ENCODE measurements at regions not wholly inside any gene's neighbourhood (a gene's known extent, or its start where the extent isn't known, plus 50 kb on each side); places are given as distances from the start of the nearest gene placed in this dataset.
A peak's percentile ranks its signal among the peaks of the same experiment; 100 is the strongest.

DNA sequence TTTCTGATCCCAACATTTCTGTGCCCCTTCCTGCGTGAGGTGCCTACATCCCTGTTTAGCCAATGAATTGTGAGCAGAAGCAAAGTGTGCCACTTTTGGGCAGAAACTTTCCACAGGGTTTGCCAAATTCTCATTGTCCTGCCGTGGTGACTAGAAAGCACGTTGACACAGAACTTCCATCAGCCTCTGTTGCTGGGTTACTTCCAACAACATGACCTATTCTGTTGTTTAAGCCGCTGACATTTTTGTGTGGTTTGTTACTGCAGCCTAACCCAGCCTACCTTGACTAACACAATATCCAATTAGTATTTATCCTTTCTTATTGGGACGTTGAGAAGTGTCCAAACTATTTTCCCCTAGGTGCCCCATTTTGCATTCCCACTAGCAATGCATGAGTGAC lies 136.8 kb downstream of the URB2 start:
- POLR2A ChIA-PET = no interaction called here
- Histone ChIP-seq H3K9me3 (ENCODE audit: control insufficient read depth, insufficient read depth, low read depth, low read length) (no peaks in the 10 kb centered on the region), H3K36me3 (ENCODE audit: control insufficient read depth in 2 of 2, insufficient read depth in 1 of 2, low read length in 2 of 2) (no peaks in the 10 kb centered on the region), H3K4me1 (ENCODE audit: control insufficient read depth, insufficient read depth, low read length) (no peaks in the 10 kb centered on the region), H3K27ac (ENCODE audit: extremely low read depth, low read depth, low read length) (no peak overlapping the region), H3K4me3 (ENCODE audit: low read depth, low read length) (no peak overlapping the region)
- TF ChIP-seq ZNF121 (tag by site-specific recombination; IDR thresholded peaks at IDR 0.05) (no peak), ZNF148 (tag by site-specific recombination; IDR thresholded peaks at IDR 0.05; ENCODE audit: borderline replicate concordance) (no peak), ZNF423 (tag by site-specific recombination; IDR thresholded peaks at IDR 0.05) (no peak), ZNF530 (tag by site-specific recombination; IDR thresholded peaks at IDR 0.05; ENCODE audit: low read depth) (no peak)
- CTCF ChIA-PET = no interaction called here

GRCh38 chr1:229768232-229768631 lies 142.2 kb downstream of the URB2 start:
- no peaks in the 10 kb centered on the region for H3K36me3 ChIP-seq (ENCODE audit: control insufficient read depth in 2 of 2, insufficient read depth in 1 of 2, low read length in 2 of 2)
- H3K4me3 ChIP-seq (ENCODE audit: low read depth, low read length) = no peak overlapping the region
- no peaks in the 10 kb centered on the region for H3K4me1 ChIP-seq (ENCODE audit: control insufficient read depth, insufficient read depth, low read length)
- no peaks in the 10 kb centered on the region for H3K9me3 ChIP-seq (ENCODE audit: control insufficient read depth, insufficient read depth, low read depth, low read length)
- ChIA-PET POLR2A (no interaction called here), CTCF (no interaction called here)
- TF ChIP-seq ZNF16 (tag by site-specific recombination; IDR thresholded peaks at IDR 0.05; ENCODE audit: low read depth) (no peak), ZBTB8A (tag by site-specific recombination; IDR thresholded peaks at IDR 0.05) (peak; percentile 14; the same call in 1 of the 2 replicates), ZNF26 (tag by site-specific recombination; IDR thresholded peaks at IDR 0.05) (no peak), ZNF561 (tag by site-specific recombination; IDR thresholded peaks at IDR 0.05; ENCODE audit: borderline replicate concordance) (0 out of 2 replicates have a peak, but pooled peaks have one; percentile 36), ZBTB21 (tag by site-specific recombination; IDR thresholded peaks at IDR 0.05) (no peak), ZNF785 (tag by site-specific recombination; IDR thresholded peaks at IDR 0.05) (no peak), ZNF292 (tag by site-specific recombination; IDR thresholded peaks at IDR 0.05; ENCODE audit: borderline replicate concordance, low read depth) (no peak), ZNF610 (tag by site-specific recombination; IDR thresholded peaks at IDR 0.05; ENCODE audit: borderline replicate concordance) (no peak), ZIC2 (tag by site-specific recombination; IDR thresholded peaks at IDR 0.05) (peak; percentile 54), SP7 (tag by site-specific recombination; IDR thresholded peaks at IDR 0.05) (0 out of 2 replicates have a peak, but pooled peaks have one; percentile 36), INSM2 (tag by site-specific recombination; IDR thresholded peaks at IDR 0.05) (no peak)
- TF ChIP-seq, protein P1, sequence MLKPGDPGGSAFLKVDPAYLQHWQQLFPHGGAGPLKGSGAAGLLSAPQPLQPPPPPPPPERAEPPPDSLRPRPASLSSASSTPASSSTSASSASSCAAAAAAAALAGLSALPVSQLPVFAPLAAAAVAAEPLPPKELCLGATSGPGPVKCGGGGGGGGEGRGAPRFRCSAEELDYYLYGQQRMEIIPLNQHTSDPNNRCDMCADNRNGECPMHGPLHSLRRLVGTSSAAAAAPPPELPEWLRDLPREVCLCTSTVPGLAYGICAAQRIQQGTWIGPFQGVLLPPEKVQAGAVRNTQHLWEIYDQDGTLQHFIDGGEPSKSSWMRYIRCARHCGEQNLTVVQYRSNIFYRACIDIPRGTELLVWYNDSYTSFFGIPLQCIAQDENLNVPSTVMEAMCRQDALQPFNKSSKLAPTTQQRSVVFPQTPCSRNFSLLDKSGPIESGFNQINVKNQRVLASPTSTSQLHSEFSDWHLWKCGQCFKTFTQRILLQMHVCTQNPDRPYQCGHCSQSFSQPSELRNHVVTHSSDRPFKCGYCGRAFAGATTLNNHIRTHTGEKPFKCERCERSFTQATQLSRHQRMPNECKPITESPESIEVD (tag by site-specific recombination; IDR thresholded peaks at IDR 0.05) = peak; percentile 37; the same call in 1 of the 2 replicates
- no peak overlapping the region for H3K27ac ChIP-seq (ENCODE audit: extremely low read depth, low read depth, low read length)

Data from HEK293 (cell line).